Lower leg skin (tissue), 3 donors: ENCODE measurements at regions not wholly inside any gene's neighbourhood (a gene's known extent, or its start where the extent isn't known, plus 50 kb on each side); places are given as distances from the start of the nearest gene placed in this dataset.

Experiments used
- CTCF ChIP-seq, 3 donors: fragments of 450-650 bp; IDR thresholded peaks; one replicate each; pipeline ENCODE4 v1.5.1; 2016; ENCODE audit warnings: antibody characterized with exemption in 3 of 3, mild to moderate bottlenecking in 3 of 3, moderate library complexity in 2 of 3
- POLR2A ChIP-seq, 2 donors: fragments of 450-650 bp; IDR thresholded peaks; one replicate each; pipeline ENCODE4 v1.6.1; 2016 to 2017; ENCODE audit warnings: antibody characterized with exemption in 2 of 2, mild to moderate bottlenecking in 1 of 2, moderate library complexity in 1 of 2

- TF ChIP-seq CTCF (IDR thresholded peaks at IDR 0.05) (no peak), POLR2A (IDR thresholded peaks at IDR 0.05) (no peak)
These were observed 1266.6 kb upstream of the CDH8 start for GRCh38 chr16:63302811-63303210.
